SU-DHL-6 (cell line): ENCODE measurements at regions not wholly inside any gene's neighbourhood (a gene's known extent, or its start where the extent isn't known, plus 50 kb on each side); places are given as distances from the start of the nearest gene placed in this dataset.

Source experiments
- H2AFZ ChIP-seq: fragments of 200-600 bp; sonication (generic); 2 replicates; pipeline ENCODE4 v1.6.1; 2014; ENCODE audit warnings: low read depth, mild to moderate bottlenecking, moderate library complexity, mixed read lengths, antibody characterized with exemption, low read length; ENCODE audit not compliant: severe bottlenecking
- H3F3A ChIP-seq: fragments of 200-600 bp; shearing (Covaris generic); 2 replicates; pipeline ENCODE4 v1.6.0; 2016; ENCODE audit warnings: antibody characterized with exemption, mild to moderate bottlenecking; ENCODE audit not compliant: insufficient read depth
- H3K27ac ChIP-seq: fragments of 200-600 bp; sonication (generic); 2 replicates; pipeline ENCODE4 v1.5.1; 2016; ENCODE audit warnings: low read depth, mild to moderate bottlenecking, low read length, moderate library complexity, mixed read lengths
- H3K27me3 ChIP-seq: fragments of 200-600 bp; sonication (generic), shearing (Covaris generic); 2 replicates; pipeline ENCODE4 v1.6.0; 2014; ENCODE audit warnings: mild to moderate bottlenecking, low read length
- H3K36me3 ChIP-seq: fragments of 200-600 bp; sonication (generic); 2 replicates; pipeline ENCODE4 v1.6.1; 2014; ENCODE audit warnings: mild to moderate bottlenecking, low read length, mixed read lengths
- H3K4me2 ChIP-seq: fragments of 300-600, 200-600 bp; shearing (Covaris generic), sonication (generic); 2 replicates; pipeline ENCODE4 v1.6.0; 2014; ENCODE audit warnings: low read length, low read depth, mild to moderate bottlenecking; ENCODE audit not compliant: poor library complexity, severe bottlenecking
- H3K4me3 ChIP-seq: fragments of 200-600 bp; sonication (generic); 2 replicates; pipeline ENCODE4 v1.5.1; 2014; ENCODE audit warnings: antibody characterized with exemption, low read length, mild to moderate bottlenecking, mixed read lengths; ENCODE audit not compliant: insufficient read depth, poor library complexity, severe bottlenecking
- H3K79me2 ChIP-seq: fragments of 200-600 bp; sonication (generic); 2 replicates; pipeline ENCODE4 v1.6.1; 2014; ENCODE audit warnings: mild to moderate bottlenecking, low read length, moderate library complexity; ENCODE audit not compliant: insufficient read depth
- H3K9ac ChIP-seq: fragments of 200-600 bp; sonication (generic); 2 replicates; pipeline ENCODE4 v1.7.0; 2014; ENCODE audit warnings: mild to moderate bottlenecking, low read length
- H3K9me2 ChIP-seq: fragments of 200-600 bp; sonication (generic); replicated peaks from 2 replicates; pipeline ENCODE4 v1.6.1; 2014; ENCODE audit warnings: low read length; ENCODE audit not compliant: insufficient read depth
- H3K9me3 ChIP-seq: fragments of 200-600 bp; sonication (generic); 2 replicates; pipeline ENCODE4 v1.6.1; 2014; ENCODE audit warnings: low read length, mixed read lengths; ENCODE audit not compliant: insufficient read depth
- H4K20me1 ChIP-seq: fragments of 200-600 bp; sonication (generic); 2 replicates; pipeline ENCODE4 v1.6.1; 2014; ENCODE audit warnings: low read depth, mild to moderate bottlenecking, antibody characterized with exemption, low read length, moderate library complexity, mixed read lengths
- CTCF ChIP-seq: fragments of 200-600 bp; sonication (generic); IDR thresholded peaks from one replicate; pipeline ENCODE4 v1.5.1; 2017; ENCODE audit warnings: antibody characterized with exemption, mild to moderate bottlenecking, low read length, moderate library complexity; ENCODE audit not compliant: insufficient read depth, poor library complexity, severe bottlenecking
- EZH2phosphoT487 ChIP-seq: fragments of 200-600 bp; sonication (generic), shearing (Covaris generic); conservative IDR thresholded peaks from 2 replicates; pipeline ENCODE4 v1.6.1; 2018; ENCODE audit warnings: mild to moderate bottlenecking, antibody characterized with exemption, low read length, moderate library complexity, mixed read lengths

- H3K79me2 ChIP-seq = no peaks in the 10 kb centered on the region
- H3K4me2 ChIP-seq = no peak overlapping the region
- H3K36me3 ChIP-seq = no peaks in the 10 kb centered on the region
- H3K9me2 ChIP-seq = no peaks in the 10 kb centered on the region
- TF ChIP-seq EZH2phosphoT487 (no peak), CTCF (no peak)
- no peaks in the 10 kb centered on the region for H3F3A ChIP-seq
- no peak overlapping the region for H3K4me3 ChIP-seq
- H3K9ac ChIP-seq = no peak overlapping the region
- H3K27me3 ChIP-seq = no peaks in the 10 kb centered on the region
- no peaks in the 10 kb centered on the region for H4K20me1 ChIP-seq
- no peak overlapping the region for H2AFZ ChIP-seq
- no peak overlapping the region for H3K27ac ChIP-seq
- H3K9me3 ChIP-seq = no peaks in the 10 kb centered on the region
Observed at GRCh38 chr19:34856052-34856451, 70.7 kb upstream of the ZNF30 start.

- H3K27me3 ChIP-seq = no peaks in the 10 kb centered on the region
Observed at GRCh38 chr19:34853369-34853768, 73.3 kb upstream of the ZNF30 start.

GRCh38 chr19:34852669-34853068 is 74.0 kb upstream of the ZNF30 start:
- H2AFZ ChIP-seq = no peak overlapping the region
- no peak overlapping the region for H3K4me3 ChIP-seq
- no peak overlapping the region for H3K9ac ChIP-seq
- H3K27ac ChIP-seq = no peak overlapping the region
- H3F3A ChIP-seq = no peaks in the 10 kb centered on the region
- no peaks in the 10 kb centered on the region for H3K27me3 ChIP-seq
- H3K9me3 ChIP-seq = no peaks in the 10 kb centered on the region
- H3K9me2 ChIP-seq = no peaks in the 10 kb centered on the region
- no peaks in the 10 kb centered on the region for H4K20me1 ChIP-seq
- no peak overlapping the region for H3K4me2 ChIP-seq
- H3K36me3 ChIP-seq = no peaks in the 10 kb centered on the region
- TF ChIP-seq CTCF = no peak
- TF ChIP-seq EZH2phosphoT487 = no peak
- no peaks in the 10 kb centered on the region for H3K79me2 ChIP-seq

More at GRCh38 chr19:34853369-34853768, 73.3 kb upstream of the ZNF30 start:
- no peaks in the 10 kb centered on the region for H3F3A ChIP-seq
- H3K27ac ChIP-seq = no peak overlapping the region
- H2AFZ ChIP-seq = no peak overlapping the region
- H3K9me2 ChIP-seq = no peaks in the 10 kb centered on the region
- no peaks in the 10 kb centered on the region for H3K36me3 ChIP-seq
- H4K20me1 ChIP-seq = no peaks in the 10 kb centered on the region
- no peak overlapping the region for H3K4me2 ChIP-seq
- no peak for TF ChIP-seq CTCF
- no peak for TF ChIP-seq EZH2phosphoT487
- no peaks in the 10 kb centered on the region for H3K9me3 ChIP-seq
- H3K4me3 ChIP-seq = no peak overlapping the region
- H3K9ac ChIP-seq = no peak overlapping the region
- no peaks in the 10 kb centered on the region for H3K79me2 ChIP-seq
